ENCODE measurements at regions not wholly inside any gene's neighbourhood (a gene's known extent, or its start where the extent isn't known, plus 50 kb on each side); places are given as distances from the start of the nearest gene placed in this dataset.

- Mint-ChIP-seq H3K36me3 (ENCODE audit: low read depth) (no peaks in the 10 kb centered on the region), H3K27ac (no peak overlapping the region), H3K27me3 (ENCODE audit: low read depth) (peaks cover 2% of the 10 kb centered on the region), H3K9me3 (no peaks in the 10 kb centered on the region), H3K4me3 (ENCODE audit: low read depth) (no peak overlapping the region), H3K4me1 (ENCODE audit: low read depth) (no peaks in the 10 kb centered on the region)
- intact Hi-C loops (cut with micrococcal nuclease): no loop called here
- no peak for DNase-seq (ENCODE audit: low spot score)
Observed at GRCh38 chr7:27374958-27375841, 132.6 kb downstream of the EVX1 start.

GRCh38 chr7:27375958-27376357, 133.4 kb downstream of the EVX1 start:
- Mint-ChIP-seq H3K4me1 (ENCODE audit: low read depth) (no peaks in the 10 kb centered on the region), H3K9me3 (no peaks in the 10 kb centered on the region), H3K27ac (no peak overlapping the region), H3K27me3 (ENCODE audit: low read depth) (peaks cover 2% of the 10 kb centered on the region), H3K4me3 (ENCODE audit: low read depth) (no peak overlapping the region), H3K36me3 (ENCODE audit: low read depth) (no peaks in the 10 kb centered on the region)
- DNase-seq (ENCODE audit: low spot score): no peak
- intact Hi-C loops (cut with micrococcal nuclease): no loop called here

- intact Hi-C loops (cut with micrococcal nuclease): no loop called here
- DNase-seq (ENCODE audit: low spot score): no peak
- no peaks in the 10 kb centered on the region for H3K36me3 Mint-ChIP-seq (ENCODE audit: low read depth)
- H3K4me1 Mint-ChIP-seq (ENCODE audit: low read depth): no peaks in the 10 kb centered on the region
- no peak overlapping the region for H3K27ac Mint-ChIP-seq
- H3K4me3 Mint-ChIP-seq (ENCODE audit: low read depth): no peak overlapping the region
- peaks cover 3% of the 10 kb centered on the region for H3K27me3 Mint-ChIP-seq (ENCODE audit: low read depth)
- H3K9me3 Mint-ChIP-seq: no peaks in the 10 kb centered on the region
Observed at GRCh38 chr7:27377988-27378387, 135.4 kb downstream of the EVX1 start.

GRCh38 chr7:27382307-27382706, 139.7 kb downstream of the EVX1 start:
- Mint-ChIP-seq H3K36me3 (ENCODE audit: low read depth) (no peaks in the 10 kb centered on the region), H3K27me3 (ENCODE audit: low read depth) (peaks cover 7% of the 10 kb centered on the region), H3K27ac (no peak overlapping the region), H3K4me1 (ENCODE audit: low read depth) (no peaks in the 10 kb centered on the region), H3K9me3 (no peaks in the 10 kb centered on the region), H3K4me3 (ENCODE audit: low read depth) (no peak overlapping the region)
- intact Hi-C loops (cut with micrococcal nuclease): no loop called here
- no peak for DNase-seq (ENCODE audit: low spot score)

GRCh38 chr7:27386581-27386980, 144.0 kb downstream of the EVX1 start:
- no peaks in the 10 kb centered on the region for H3K9me3 Mint-ChIP-seq
- no peaks in the 10 kb centered on the region for H3K36me3 Mint-ChIP-seq (ENCODE audit: low read depth)
- H3K27ac Mint-ChIP-seq: no peak overlapping the region
- intact Hi-C loops (cut with micrococcal nuclease): no loop called here
- H3K27me3 Mint-ChIP-seq (ENCODE audit: low read depth): peaks cover 19% of the 10 kb centered on the region
- H3K4me1 Mint-ChIP-seq (ENCODE audit: low read depth): no peaks in the 10 kb centered on the region
- H3K4me3 Mint-ChIP-seq (ENCODE audit: low read depth): no peak overlapping the region
- no peak for DNase-seq (ENCODE audit: low spot score)

- Mint-ChIP-seq H3K4me3 (ENCODE audit: low read depth) (no peak overlapping the region), H3K36me3 (ENCODE audit: low read depth) (no peaks in the 10 kb centered on the region), H3K9me3 (no peaks in the 10 kb centered on the region), H3K27me3 (ENCODE audit: low read depth) (peaks cover 17% of the 10 kb centered on the region), H3K27ac (no peak overlapping the region), H3K4me1 (ENCODE audit: low read depth) (no peaks in the 10 kb centered on the region)
- no peak for DNase-seq (ENCODE audit: low spot score)
- intact Hi-C loops (cut with micrococcal nuclease): no loop called here
Observed at GRCh38 chr7:27387864-27388263, 145.3 kb downstream of the EVX1 start.

GRCh38 chr7:27388561-27388960, 146.0 kb downstream of the EVX1 start:
- no peak for DNase-seq (ENCODE audit: low spot score)
- H3K27ac Mint-ChIP-seq: no peak overlapping the region
- intact Hi-C loops (cut with micrococcal nuclease): no loop called here
- H3K9me3 Mint-ChIP-seq: no peaks in the 10 kb centered on the region
- no peaks in the 10 kb centered on the region for H3K36me3 Mint-ChIP-seq (ENCODE audit: low read depth)
- H3K4me3 Mint-ChIP-seq (ENCODE audit: low read depth): no peak overlapping the region
- H3K4me1 Mint-ChIP-seq (ENCODE audit: low read depth): no peaks in the 10 kb centered on the region
- peaks cover 21% of the 10 kb centered on the region for H3K27me3 Mint-ChIP-seq (ENCODE audit: low read depth)

GRCh38 chr7:27389496-27389895, 146.9 kb downstream of the EVX1 start:
- Mint-ChIP-seq H3K4me3 (ENCODE audit: low read depth) (no peak overlapping the region), H3K4me1 (ENCODE audit: low read depth) (no peaks in the 10 kb centered on the region), H3K36me3 (ENCODE audit: low read depth) (no peaks in the 10 kb centered on the region), H3K27me3 (ENCODE audit: low read depth) (peaks cover 25% of the 10 kb centered on the region), H3K9me3 (no peaks in the 10 kb centered on the region), H3K27ac (no peak overlapping the region)
- no peak for DNase-seq (ENCODE audit: low spot score)
- intact Hi-C loops (cut with micrococcal nuclease): no loop called here

GRCh38 chr7:27392477-27392876, 149.9 kb downstream of the EVX1 start:
- H3K4me1 Mint-ChIP-seq (ENCODE audit: low read depth): no peaks in the 10 kb centered on the region
- intact Hi-C loops (cut with micrococcal nuclease): no loop called here
- no peak overlapping the region for H3K27ac Mint-ChIP-seq
- no peaks in the 10 kb centered on the region for H3K36me3 Mint-ChIP-seq (ENCODE audit: low read depth)
- no peak for DNase-seq (ENCODE audit: low spot score)
- H3K9me3 Mint-ChIP-seq: no peaks in the 10 kb centered on the region
- peaks cover 20% of the 10 kb centered on the region for H3K27me3 Mint-ChIP-seq (ENCODE audit: low read depth)
- no peak overlapping the region for H3K4me3 Mint-ChIP-seq (ENCODE audit: low read depth)

- H3K4me1 Mint-ChIP-seq (ENCODE audit: low read depth): no peaks in the 10 kb centered on the region
- intact Hi-C loops (cut with micrococcal nuclease): no loop called here
- H3K27me3 Mint-ChIP-seq (ENCODE audit: low read depth): peaks cover 14% of the 10 kb centered on the region
- DNase-seq (ENCODE audit: low spot score): no peak
- no peak overlapping the region for H3K4me3 Mint-ChIP-seq (ENCODE audit: low read depth)
- H3K36me3 Mint-ChIP-seq (ENCODE audit: low read depth): no peaks in the 10 kb centered on the region
- no peaks in the 10 kb centered on the region for H3K9me3 Mint-ChIP-seq
- no peak overlapping the region for H3K27ac Mint-ChIP-seq
Observed at GRCh38 chr7:27394871-27395270, 152.3 kb downstream of the EVX1 start.

GRCh38 chr7:27395626-27396025, 153.0 kb downstream of the EVX1 start:
- Mint-ChIP-seq H3K4me3 (ENCODE audit: low read depth) (no peak overlapping the region), H3K27ac (no peak overlapping the region), H3K36me3 (ENCODE audit: low read depth) (no peaks in the 10 kb centered on the region), H3K27me3 (ENCODE audit: low read depth) (peaks cover 13% of the 10 kb centered on the region), H3K4me1 (ENCODE audit: low read depth) (no peaks in the 10 kb centered on the region), H3K9me3 (no peaks in the 10 kb centered on the region)
- intact Hi-C loops (cut with micrococcal nuclease): no loop called here
- no peak for DNase-seq (ENCODE audit: low spot score)

- no peaks in the 10 kb centered on the region for H3K4me1 Mint-ChIP-seq (ENCODE audit: low read depth)
- intact Hi-C loops (cut with micrococcal nuclease): no loop called here
Observed at GRCh38 chr7:27397503-27397902, 154.9 kb downstream of the EVX1 start.

GRCh38 chr7:27398851-27399250, 156.2 kb downstream of the EVX1 start:
- H3K4me3 Mint-ChIP-seq (ENCODE audit: low read depth): no peak overlapping the region
- no peak overlapping the region for H3K27ac Mint-ChIP-seq
- H3K27me3 Mint-ChIP-seq (ENCODE audit: low read depth): peaks cover 3% of the 10 kb centered on the region
- intact Hi-C loops (cut with micrococcal nuclease): no loop called here
- no peaks in the 10 kb centered on the region for H3K4me1 Mint-ChIP-seq (ENCODE audit: low read depth)
- H3K9me3 Mint-ChIP-seq: no peaks in the 10 kb centered on the region
- no peak for DNase-seq (ENCODE audit: low spot score)
- no peaks in the 10 kb centered on the region for H3K36me3 Mint-ChIP-seq (ENCODE audit: low read depth)

More at GRCh38 chr7:27397503-27397902, 154.9 kb downstream of the EVX1 start:
- Mint-ChIP-seq H3K27me3 (ENCODE audit: low read depth) (peaks cover 7% of the 10 kb centered on the region), H3K9me3 (no peaks in the 10 kb centered on the region), H3K27ac (no peak overlapping the region), H3K36me3 (ENCODE audit: low read depth) (no peaks in the 10 kb centered on the region), H3K4me3 (ENCODE audit: low read depth) (no peak overlapping the region)
- DNase-seq (ENCODE audit: low spot score): no peak

Measured in activated T-helper 2 cell treated with anti-CD3 and anti-CD28 coated beads, Interferon-gamma antibody, Interleukin-2, Interleukin-4, amounts not matched to agents 10 μg/mL and 5 μg/mL and 100 μg/mL, durations not matched to agents 14 hours and 24 hours and 36 hours (primary cell).